ENCODE measurements at regions not wholly inside any gene's neighbourhood (a gene's known extent, or its start where the extent isn't known, plus 50 kb on each side); places are given as distances from the start of the nearest gene placed in this dataset.

GRCh38 chr4:27711041-27711440, 850.4 kb downstream of the STIM2 start:
- in situ Hi-C loops (cut with HindIII; ENCODE audit: low sequenced_read_pairs), result no loop called here
- TF ChIP-seq CTCF (IDR thresholded peaks at IDR 0.05; ENCODE audit: low read depth, low read length, missing control alignments), result no peak
- DNase-seq (ENCODE audit: low read depth), result no peak

GRCh38 chr4:27714073-27714472, 853.4 kb downstream of the STIM2 start:
- no peak for DNase-seq (ENCODE audit: low read depth)
- no peak overlapping the region for H3K4me3 ChIP-seq (ENCODE audit: low read depth, low read length)
- in situ Hi-C loops (cut with HindIII; ENCODE audit: low sequenced_read_pairs), result no loop called here
- no peak for TF ChIP-seq CTCF (IDR thresholded peaks at IDR 0.05; ENCODE audit: low read depth, low read length, missing control alignments)

More at GRCh38 chr4:27711041-27711440, 850.4 kb downstream of the STIM2 start:
- no peak overlapping the region for H3K4me3 ChIP-seq (ENCODE audit: low read depth, low read length)

GRCh38 chr4:27716693-27717430, 856.2 kb downstream of the STIM2 start:
- H3K4me3 ChIP-seq (ENCODE audit: low read depth, low read length), result no peak overlapping the region
- in situ Hi-C loops (cut with HindIII; ENCODE audit: low sequenced_read_pairs), result no loop called here
- TF ChIP-seq CTCF (IDR thresholded peaks at IDR 0.05; ENCODE audit: low read depth, low read length, missing control alignments), result no peak
- no peak for DNase-seq (ENCODE audit: low read depth)

GRCh38 chr4:27717431-27717755, 856.8 kb downstream of the STIM2 start:
- DNase-seq (ENCODE audit: low read depth), result no peak
- in situ Hi-C loops (cut with HindIII; ENCODE audit: low sequenced_read_pairs), result no loop called here
- no peak overlapping the region for H3K4me3 ChIP-seq (ENCODE audit: low read depth, low read length)
- no peak for TF ChIP-seq CTCF (IDR thresholded peaks at IDR 0.05; ENCODE audit: low read depth, low read length, missing control alignments)

- no peak overlapping the region for H3K4me3 ChIP-seq (ENCODE audit: low read depth, low read length)
- TF ChIP-seq CTCF (IDR thresholded peaks at IDR 0.05; ENCODE audit: low read depth, low read length, missing control alignments), result no peak
- no peak for DNase-seq (ENCODE audit: low read depth)
- in situ Hi-C loops (cut with HindIII; ENCODE audit: low sequenced_read_pairs), result no loop called here
Observed at GRCh38 chr4:27720010-27720766, 859.5 kb downstream of the STIM2 start.

- in situ Hi-C loops (cut with HindIII; ENCODE audit: low sequenced_read_pairs), result no loop called here
- H3K4me3 ChIP-seq (ENCODE audit: low read depth, low read length), result no peak overlapping the region
- no peak for TF ChIP-seq CTCF (IDR thresholded peaks at IDR 0.05; ENCODE audit: low read depth, low read length, missing control alignments)
- no peak for DNase-seq (ENCODE audit: low read depth)
Observed at GRCh38 chr4:27721193-27721592, 860.6 kb downstream of the STIM2 start.

Measured in astrocyte of the cerebellum (primary cell).